ENCODE measurements at regions not wholly inside any gene's neighbourhood (a gene's known extent, or its start where the extent isn't known, plus 50 kb on each side); places are given as distances from the start of the nearest gene placed in this dataset.
A peak's percentile ranks its signal among the peaks of the same experiment; 100 is the strongest.
"Not testable (repeated sequence)": the region's sequence is repeated elsewhere in the genome, so short reads cannot be mapped to it uniquely, and the experiment has no call there.

- Mint-ChIP-seq H3K27ac (ENCODE audit: unreplicated experiment) (peak overlapping the region; percentile 91), H3K9me3 (ENCODE audit: low read depth) (no peaks in the 10 kb centered on the region), H3K36me3 (ENCODE audit: low read depth) (no peaks in the 10 kb centered on the region), H3K27me3 (ENCODE audit: low read depth) (no peaks in the 10 kb centered on the region), H3K4me3 (ENCODE audit: unreplicated experiment) (no peak overlapping the region), H3K4me1 (ENCODE audit: low read depth) (peaks cover 43% of the 10 kb centered on the region)
- DNase-seq (ENCODE audit: low spot score), result no peak
- TF ChIP-seq, protein P1, sequence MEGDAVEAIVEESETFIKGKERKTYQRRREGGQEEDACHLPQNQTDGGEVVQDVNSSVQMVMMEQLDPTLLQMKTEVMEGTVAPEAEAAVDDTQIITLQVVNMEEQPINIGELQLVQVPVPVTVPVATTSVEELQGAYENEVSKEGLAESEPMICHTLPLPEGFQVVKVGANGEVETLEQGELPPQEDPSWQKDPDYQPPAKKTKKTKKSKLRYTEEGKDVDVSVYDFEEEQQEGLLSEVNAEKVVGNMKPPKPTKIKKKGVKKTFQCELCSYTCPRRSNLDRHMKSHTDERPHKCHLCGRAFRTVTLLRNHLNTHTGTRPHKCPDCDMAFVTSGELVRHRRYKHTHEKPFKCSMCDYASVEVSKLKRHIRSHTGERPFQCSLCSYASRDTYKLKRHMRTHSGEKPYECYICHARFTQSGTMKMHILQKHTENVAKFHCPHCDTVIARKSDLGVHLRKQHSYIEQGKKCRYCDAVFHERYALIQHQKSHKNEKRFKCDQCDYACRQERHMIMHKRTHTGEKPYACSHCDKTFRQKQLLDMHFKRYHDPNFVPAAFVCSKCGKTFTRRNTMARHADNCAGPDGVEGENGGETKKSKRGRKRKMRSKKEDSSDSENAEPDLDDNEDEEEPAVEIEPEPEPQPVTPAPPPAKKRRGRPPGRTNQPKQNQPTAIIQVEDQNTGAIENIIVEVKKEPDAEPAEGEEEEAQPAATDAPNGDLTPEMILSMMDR (IDR thresholded peaks at IDR 0.05), result no peak
Measured at GRCh38 chr6:43927532-43928210, 157.7 kb downstream of the VEGFA start.

- no peak for DNase-seq (ENCODE audit: low spot score)
- H3K4me1 Mint-ChIP-seq (ENCODE audit: low read depth), result peaks cover 41% of the 10 kb centered on the region
- H3K4me3 Mint-ChIP-seq (ENCODE audit: unreplicated experiment), result peak overlapping the region; percentile 9
- no peaks in the 10 kb centered on the region for H3K9me3 Mint-ChIP-seq (ENCODE audit: low read depth)
- peak overlapping the region; percentile 91 for H3K27ac Mint-ChIP-seq (ENCODE audit: unreplicated experiment)
- H3K27me3 Mint-ChIP-seq (ENCODE audit: low read depth), result no peaks in the 10 kb centered on the region
- H3K36me3 Mint-ChIP-seq (ENCODE audit: low read depth), result no peaks in the 10 kb centered on the region
- TF ChIP-seq, protein P1 (IDR thresholded peaks at IDR 0.05), result peak; percentile 24
Measured at GRCh38 chr6:43926634-43927531, 156.9 kb downstream of the VEGFA start.

GRCh38 chr6:43925636-43926139 lies 155.7 kb downstream of the VEGFA start:
- not testable (repeated sequence) for H3K36me3 Mint-ChIP-seq (ENCODE audit: low read depth); H3K27me3 Mint-ChIP-seq (ENCODE audit: low read depth); DNase-seq (ENCODE audit: low spot score); H3K9me3 Mint-ChIP-seq (ENCODE audit: low read depth); H3K4me3 Mint-ChIP-seq (ENCODE audit: unreplicated experiment)
- Mint-ChIP-seq H3K4me1 (ENCODE audit: low read depth) (peaks cover 41% of the 10 kb centered on the region), H3K27ac (ENCODE audit: unreplicated experiment) (peak overlapping the region; percentile 54)

GRCh38 chr6:43924222-43924702 lies 154.3 kb downstream of the VEGFA start:
- H3K4me3 Mint-ChIP-seq (ENCODE audit: unreplicated experiment), result no peak overlapping the region
- no peaks in the 10 kb centered on the region for H3K9me3 Mint-ChIP-seq (ENCODE audit: low read depth)
- H3K27ac Mint-ChIP-seq (ENCODE audit: unreplicated experiment), result peak overlapping the region; percentile 79

GRCh38 chr6:43923376-43924221 lies 153.6 kb downstream of the VEGFA start:
- Mint-ChIP-seq H3K27me3 (ENCODE audit: low read depth) (peaks cover 3% of the 10 kb centered on the region), H3K36me3 (ENCODE audit: low read depth) (peaks cover 3% of the 10 kb centered on the region), H3K9me3 (ENCODE audit: low read depth) (no peaks in the 10 kb centered on the region), H3K4me1 (ENCODE audit: low read depth) (peaks cover 41% of the 10 kb centered on the region), H3K27ac (ENCODE audit: unreplicated experiment) (no peak overlapping the region), H3K4me3 (ENCODE audit: unreplicated experiment) (no peak overlapping the region)
- TF ChIP-seq, protein P1 (IDR thresholded peaks at IDR 0.05), result no peak
- no peak for DNase-seq (ENCODE audit: low spot score)

More at GRCh38 chr6:43924222-43924702, 154.3 kb downstream of the VEGFA start:
- H3K4me1 Mint-ChIP-seq (ENCODE audit: low read depth), result peaks cover 41% of the 10 kb centered on the region
- peaks cover 3% of the 10 kb centered on the region for H3K27me3 Mint-ChIP-seq (ENCODE audit: low read depth)
- DNase-seq (ENCODE audit: low spot score), result no peak
- TF ChIP-seq, protein P1 (IDR thresholded peaks at IDR 0.05), result no peak
- peaks cover 3% of the 10 kb centered on the region for H3K36me3 Mint-ChIP-seq (ENCODE audit: low read depth)

All from chondrocyte (in vitro differentiated cells).